ENCODE measurements at regions not wholly inside any gene's neighbourhood (a gene's known extent, or its start where the extent isn't known, plus 50 kb on each side); places are given as distances from the start of the nearest gene placed in this dataset.

GRCh38 chr18:11320986-11321385 is 171.6 kb upstream of the PIEZO2 start (continued):
- TF ChIP-seq USF2 (IDR thresholded peaks at IDR 0.05; ENCODE audit: borderline replicate concordance, low read depth, low read length) (no peak), REST (IDR thresholded peaks at IDR 0.05; ENCODE audit: low read depth, low read length) (no peak), RXRA (IDR thresholded peaks at IDR 0.05; ENCODE audit: borderline replicate concordance, low read depth) (peak; percentile 70; the same call in 1 of the 2 replicates), FOXJ3 (CRISPR knock-in tag; IDR thresholded peaks at IDR 0.05) (no peak), SMC3 (IDR thresholded peaks at IDR 0.05; ENCODE audit: low read depth, low read length) (no peak), IRF3 (IDR thresholded peaks at IDR 0.05; ENCODE audit: low read depth, low read length) (no peak), GATA2 (CRISPR knock-in tag; IDR thresholded peaks at IDR 0.05) (no peak), GABPA (IDR thresholded peaks at IDR 0.05; ENCODE audit: low read depth) (no peak; the same call in 1 of the 2 replicates), TAF1 (IDR thresholded peaks at IDR 0.05; ENCODE audit: borderline replicate concordance, low read depth, low read length) (0 out of 2 replicates have a peak, but pooled peaks have one; percentile 28), CHD2 (IDR thresholded peaks at IDR 0.05; ENCODE audit: low read length, partially characterized antibody) (no peak), EP300 (IDR thresholded peaks at IDR 0.05; ENCODE audit: borderline replicate concordance in 1 of 2, low read depth in 1 of 2, low read length in 1 of 2) (peak in 1 of 2 experiments; percentile 95; a peak in 2 of 4 replicates), RFX5 (IDR thresholded peaks at IDR 0.05; ENCODE audit: low read length) (no peak), MAX (IDR thresholded peaks at IDR 0.05; ENCODE audit: low read depth) (peak; percentile 27; the same call in 1 of the 2 replicates)
- TF ChIP-seq, protein P1, sequence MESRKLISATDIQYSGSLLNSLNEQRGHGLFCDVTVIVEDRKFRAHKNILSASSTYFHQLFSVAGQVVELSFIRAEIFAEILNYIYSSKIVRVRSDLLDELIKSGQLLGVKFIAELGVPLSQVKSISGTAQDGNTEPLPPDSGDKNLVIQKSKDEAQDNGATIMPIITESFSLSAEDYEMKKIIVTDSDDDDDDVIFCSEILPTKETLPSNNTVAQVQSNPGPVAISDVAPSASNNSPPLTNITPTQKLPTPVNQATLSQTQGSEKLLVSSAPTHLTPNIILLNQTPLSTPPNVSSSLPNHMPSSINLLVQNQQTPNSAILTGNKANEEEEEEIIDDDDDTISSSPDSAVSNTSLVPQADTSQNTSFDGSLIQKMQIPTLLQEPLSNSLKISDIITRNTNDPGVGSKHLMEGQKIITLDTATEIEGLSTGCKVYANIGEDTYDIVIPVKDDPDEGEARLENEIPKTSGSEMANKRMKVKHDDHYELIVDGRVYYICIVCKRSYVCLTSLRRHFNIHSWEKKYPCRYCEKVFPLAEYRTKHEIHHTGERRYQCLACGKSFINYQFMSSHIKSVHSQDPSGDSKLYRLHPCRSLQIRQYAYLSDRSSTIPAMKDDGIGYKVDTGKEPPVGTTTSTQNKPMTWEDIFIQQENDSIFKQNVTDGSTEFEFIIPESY (IDR thresholded peaks at IDR 0.05; ENCODE audit: borderline replicate concordance, low read depth) = no peak
